Gastroesophageal sphincter (tissue), 3 donors: ENCODE measurements at regions not wholly inside any gene's neighbourhood (a gene's known extent, or its start where the extent isn't known, plus 50 kb on each side); places are given as distances from the start of the nearest gene placed in this dataset.

Experiments
- EP300 ChIP-seq: sonication (generic); formaldehyde crosslinking; IDR thresholded peaks from one replicate; pipeline ENCODE4 v1.6.1; 2017; ENCODE audit warnings: antibody characterized with exemption, mild to moderate bottlenecking
- POLR2A ChIP-seq, 2 donors: fragments of 450-650 bp; IDR thresholded peaks; one replicate each; pipeline ENCODE4 v1.6.1; 2017; ENCODE audit warnings: antibody characterized with exemption in 2 of 2, mild to moderate bottlenecking in 2 of 2, moderate library complexity in 1 of 2
- POLR2AphosphoS5 ChIP-seq: sonication (generic); formaldehyde crosslinking; IDR thresholded peaks from one replicate; pipeline ENCODE4 v1.6.1; 2017; ENCODE audit warnings: antibody characterized with exemption
- TF ChIP-seq, protein P1 (sequence below), 4 experiments: fragments of 200-600 bp in 2 of 4; fragments of 450-650 bp in 2 of 4; sonication (generic) in 1 of 4; IDR thresholded peaks; one replicate each; pipeline ENCODE4 v1.5.1; 2017 to 2019; ENCODE audit warnings: antibody characterized with exemption in 4 of 4, mild to moderate bottlenecking in 2 of 4, moderate library complexity in 2 of 4

DNA sequence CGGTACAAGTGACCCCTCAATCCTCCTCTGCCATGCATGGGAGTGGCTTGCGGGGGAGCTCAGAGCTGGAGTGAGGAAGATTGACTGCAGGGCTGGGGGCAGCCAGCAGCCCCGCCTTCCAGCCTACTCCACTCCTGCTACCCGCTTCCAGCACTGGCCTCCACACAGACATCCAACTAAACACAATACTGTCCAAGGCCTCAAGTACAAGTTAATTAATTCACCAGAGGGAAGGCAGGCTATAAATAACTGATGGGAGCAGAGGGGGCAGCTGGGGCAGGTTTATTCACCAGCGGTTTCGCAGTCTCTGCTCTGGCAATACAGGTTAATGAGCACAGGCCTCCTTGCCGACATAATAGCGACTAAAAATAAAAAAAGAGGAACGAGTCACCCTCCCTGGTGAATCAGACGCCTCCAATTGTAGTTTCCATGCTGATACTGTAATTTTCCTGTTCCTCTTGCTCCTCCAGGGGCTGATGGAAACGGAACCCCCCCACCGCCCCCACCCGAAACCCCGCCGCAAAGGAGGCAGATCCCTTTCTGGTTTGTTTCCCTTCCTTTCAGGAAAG, 166.4 kb upstream of the TLE3 start:
- TF ChIP-seq POLR2A (IDR thresholded peaks at IDR 0.05) (no peak), EP300 (no peak), POLR2AphosphoS5 (peak; percentile 78)
- TF ChIP-seq, protein P1, sequence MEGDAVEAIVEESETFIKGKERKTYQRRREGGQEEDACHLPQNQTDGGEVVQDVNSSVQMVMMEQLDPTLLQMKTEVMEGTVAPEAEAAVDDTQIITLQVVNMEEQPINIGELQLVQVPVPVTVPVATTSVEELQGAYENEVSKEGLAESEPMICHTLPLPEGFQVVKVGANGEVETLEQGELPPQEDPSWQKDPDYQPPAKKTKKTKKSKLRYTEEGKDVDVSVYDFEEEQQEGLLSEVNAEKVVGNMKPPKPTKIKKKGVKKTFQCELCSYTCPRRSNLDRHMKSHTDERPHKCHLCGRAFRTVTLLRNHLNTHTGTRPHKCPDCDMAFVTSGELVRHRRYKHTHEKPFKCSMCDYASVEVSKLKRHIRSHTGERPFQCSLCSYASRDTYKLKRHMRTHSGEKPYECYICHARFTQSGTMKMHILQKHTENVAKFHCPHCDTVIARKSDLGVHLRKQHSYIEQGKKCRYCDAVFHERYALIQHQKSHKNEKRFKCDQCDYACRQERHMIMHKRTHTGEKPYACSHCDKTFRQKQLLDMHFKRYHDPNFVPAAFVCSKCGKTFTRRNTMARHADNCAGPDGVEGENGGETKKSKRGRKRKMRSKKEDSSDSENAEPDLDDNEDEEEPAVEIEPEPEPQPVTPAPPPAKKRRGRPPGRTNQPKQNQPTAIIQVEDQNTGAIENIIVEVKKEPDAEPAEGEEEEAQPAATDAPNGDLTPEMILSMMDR (IDR thresholded peaks at IDR 0.05): no peak
